HUES6 (cell line): ENCODE measurements at regions not wholly inside any gene's neighbourhood (a gene's known extent, or its start where the extent isn't known, plus 50 kb on each side); places are given as distances from the start of the nearest gene placed in this dataset.
"Not testable (repeated sequence)": the region's sequence is repeated elsewhere in the genome, so short reads cannot be mapped to it uniquely, and the experiment has no call there.

ENCODE experiments used
- H3K27ac ChIP-seq: 2 replicates; pipeline ENCODE4 v1.7.0; 2013; ENCODE audit warnings: low read depth, mild to moderate bottlenecking, low read length, inconsistent platforms
- H3K27me3 ChIP-seq: 2 replicates; pipeline ENCODE4 v1.6.1; 2013; ENCODE audit warnings: low read length; ENCODE audit not compliant: control insufficient read depth, insufficient read depth
- H3K36me3 ChIP-seq: 2 replicates; pipeline ENCODE4 v1.6.1; 2013; ENCODE audit warnings: low read length; ENCODE audit not compliant: control insufficient read depth, insufficient read depth
- H3K4me1 ChIP-seq: 2 replicates; pipeline ENCODE4 v1.6.1; 2013; ENCODE audit warnings: low read length; ENCODE audit not compliant: control insufficient read depth, insufficient read depth
- H3K4me3 ChIP-seq: 2 replicates; pipeline ENCODE4 v1.5.1; 2013; ENCODE audit warnings: low read depth, low read length
- H3K9ac ChIP-seq: one replicate; pipeline ENCODE4 v1.6.1; 2013; ENCODE audit warnings: mild to moderate bottlenecking, low read length
- H3K9me3 ChIP-seq: 2 replicates; pipeline ENCODE4 v1.6.1; 2013; ENCODE audit warnings: low read depth, low read length; ENCODE audit not compliant: control insufficient read depth, insufficient read depth

- Histone ChIP-seq H3K36me3 (no peaks in the 10 kb centered on the region), H3K27me3 (no peaks in the 10 kb centered on the region), H3K4me3 (no peak overlapping the region), H3K9ac (no peak overlapping the region), H3K4me1 (peaks cover 10% of the 10 kb centered on the region), H3K9me3 (peaks cover 3% of the 10 kb centered on the region; the same call in 1 of the 2 replicates), H3K27ac (no peak overlapping the region)
These were observed 545.7 kb upstream of the PABPC4L start for GRCh38 chr4:134747108-134747805.

- no peaks in the 10 kb centered on the region for H3K36me3 ChIP-seq
- no peaks in the 10 kb centered on the region for H3K4me1 ChIP-seq
- H3K9me3 ChIP-seq = peaks cover 3% of the 10 kb centered on the region; the same call in 1 of the 2 replicates
- H3K27me3 ChIP-seq = no peaks in the 10 kb centered on the region
- no peak overlapping the region for H3K27ac ChIP-seq
- H3K4me3 ChIP-seq = no peak overlapping the region
- H3K9ac ChIP-seq = no peak overlapping the region
These were observed 538.7 kb upstream of the PABPC4L start for GRCh38 chr4:134740290-134740689.

DNA sequence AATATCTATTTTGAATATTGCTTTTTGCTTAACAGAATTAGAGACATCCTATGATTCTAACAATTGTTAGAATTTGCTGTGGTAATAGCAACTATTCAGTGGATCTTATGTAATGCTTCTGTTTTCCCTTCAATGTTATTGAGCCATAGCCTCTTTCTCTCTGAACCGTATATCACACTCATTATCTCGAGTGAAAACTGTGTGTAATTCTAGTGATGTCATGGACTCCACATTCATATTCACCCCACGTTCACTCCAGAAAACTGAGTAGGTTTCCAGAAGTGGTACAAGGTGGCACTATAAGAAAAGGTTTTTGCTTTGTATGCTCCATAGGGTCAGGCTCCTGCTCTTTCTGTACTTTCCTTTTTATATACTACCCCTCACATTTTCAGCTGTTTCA is 534.3 kb upstream of the PABPC4L start:
- no peak overlapping the region for H3K9ac ChIP-seq

GRCh38 chr4:134727696-134728095 is 526.1 kb upstream of the PABPC4L start:
- Histone ChIP-seq H3K9me3 (peaks cover 6% of the 10 kb centered on the region), H3K27ac (no peak overlapping the region), H3K4me3 (no peak overlapping the region), H3K36me3 (no peaks in the 10 kb centered on the region), H3K27me3 (no peaks in the 10 kb centered on the region), H3K9ac (no peak overlapping the region), H3K4me1 (no peaks in the 10 kb centered on the region)

More for the DNA sequence above, 534.3 kb upstream of the PABPC4L start:
- Histone ChIP-seq H3K36me3 (no peaks in the 10 kb centered on the region), H3K4me3 (no peak overlapping the region), H3K27ac (no peak overlapping the region), H3K4me1 (no peaks in the 10 kb centered on the region), H3K9me3 (peaks cover 8% of the 10 kb centered on the region), H3K27me3 (no peaks in the 10 kb centered on the region)

DNA sequence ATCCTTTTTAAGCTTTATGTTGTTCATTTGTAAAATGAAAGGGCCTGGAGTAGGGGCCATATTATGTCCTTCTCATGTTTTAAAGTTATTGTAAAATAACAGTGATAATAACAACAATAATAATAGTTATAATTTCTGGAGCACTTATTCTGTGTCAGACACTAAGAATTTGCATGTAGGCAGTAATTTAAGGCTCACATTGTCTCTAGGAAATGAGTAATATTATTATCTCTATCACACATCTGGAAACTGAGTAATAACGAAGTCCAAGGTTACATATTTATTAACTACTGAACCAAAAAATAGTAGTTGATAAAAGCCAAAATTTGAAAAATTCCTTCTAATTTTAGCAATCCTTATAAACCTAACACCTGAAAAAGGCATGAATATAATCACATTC is 520.7 kb upstream of the PABPC4L start:
- Histone ChIP-seq H3K4me1 (no peaks in the 10 kb centered on the region), H3K9ac (no peak overlapping the region), H3K27me3 (no peaks in the 10 kb centered on the region), H3K27ac (no peak overlapping the region), H3K4me3 (no peak overlapping the region), H3K36me3 (no peaks in the 10 kb centered on the region), H3K9me3 (no peaks in the 10 kb centered on the region)

DNA sequence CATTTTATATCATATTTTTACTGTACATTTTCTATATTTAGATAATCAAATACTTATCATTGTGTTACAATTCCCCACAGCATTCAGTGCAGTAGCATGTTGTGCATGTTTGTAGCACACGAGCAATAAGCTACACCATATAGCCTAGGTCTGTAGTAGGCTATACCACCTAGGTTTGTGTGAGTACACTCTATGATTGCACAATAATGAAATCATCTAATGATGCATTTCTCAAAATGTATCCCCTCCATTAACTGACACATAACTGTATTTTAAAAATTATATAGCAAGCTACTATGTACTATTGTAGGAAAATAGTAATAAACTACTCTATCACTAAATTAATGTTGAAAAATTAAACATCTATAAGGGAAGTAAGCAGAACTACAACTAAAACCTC is 518.4 kb upstream of the PABPC4L start:
- H3K27ac ChIP-seq = no peak overlapping the region
- no peaks in the 10 kb centered on the region for H3K36me3 ChIP-seq
- H3K9me3 ChIP-seq = no peaks in the 10 kb centered on the region; the same call in 1 of the 2 replicates
- no peaks in the 10 kb centered on the region for H3K27me3 ChIP-seq
- H3K4me3 ChIP-seq = no peak overlapping the region
- H3K9ac ChIP-seq = no peak overlapping the region
- no peaks in the 10 kb centered on the region for H3K4me1 ChIP-seq

GRCh38 chr4:134708616-134709015 is 507.0 kb upstream of the PABPC4L start:
- no peak overlapping the region for H3K9ac ChIP-seq
- no peak overlapping the region for H3K4me3 ChIP-seq
- no peak overlapping the region for H3K27ac ChIP-seq
- no peaks in the 10 kb centered on the region for H3K36me3 ChIP-seq
- H3K27me3 ChIP-seq = no peaks in the 10 kb centered on the region
- peaks cover 4% of the 10 kb centered on the region; the same call in 1 of the 2 replicates for H3K4me1 ChIP-seq
- no peaks in the 10 kb centered on the region for H3K9me3 ChIP-seq

DNA sequence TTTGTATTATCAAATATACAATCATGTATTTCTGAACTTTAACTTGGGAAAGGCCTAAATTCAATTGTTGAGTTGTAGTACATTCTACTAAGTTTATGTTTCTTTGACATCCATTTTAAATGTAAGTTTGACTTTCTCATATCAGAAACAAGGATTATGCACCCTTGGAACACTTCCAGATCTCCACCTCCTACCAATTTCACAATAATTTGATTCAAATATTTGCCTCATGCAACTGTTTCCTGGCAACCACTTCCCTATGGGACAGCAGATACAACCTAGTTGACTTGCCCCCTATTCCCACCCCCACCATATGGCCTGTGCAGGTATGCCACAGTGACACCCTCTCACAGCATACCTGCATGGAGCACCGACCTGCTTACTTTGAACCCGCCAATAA is 506.4 kb upstream of the PABPC4L start:
- Histone ChIP-seq H3K9me3 (no peaks in the 10 kb centered on the region), H3K27me3 (no peaks in the 10 kb centered on the region), H3K36me3 (no peaks in the 10 kb centered on the region), H3K4me3 (no peak overlapping the region), H3K4me1 (peaks cover 4% of the 10 kb centered on the region; the same call in 1 of the 2 replicates), H3K27ac (no peak overlapping the region), H3K9ac (no peak overlapping the region)

- H3K4me3 ChIP-seq = no peak overlapping the region
- peaks cover 3% of the 10 kb centered on the region for H3K36me3 ChIP-seq
- H3K9ac ChIP-seq = no peak overlapping the region
- peaks cover 15% of the 10 kb centered on the region for H3K9me3 ChIP-seq
- no peaks in the 10 kb centered on the region for H3K27me3 ChIP-seq
- no peak overlapping the region for H3K27ac ChIP-seq
- no peaks in the 10 kb centered on the region for H3K4me1 ChIP-seq
These were observed 500.8 kb upstream of the PABPC4L start for GRCh38 chr4:134702374-134702773.

GRCh38 chr4:134700251-134700650 is 498.7 kb upstream of the PABPC4L start:
- H3K4me1 ChIP-seq = no peaks in the 10 kb centered on the region
- peaks cover 20% of the 10 kb centered on the region for H3K9me3 ChIP-seq
- no peaks in the 10 kb centered on the region for H3K27me3 ChIP-seq
- H3K36me3 ChIP-seq = peaks cover 3% of the 10 kb centered on the region
- H3K27ac ChIP-seq = no peak overlapping the region
- no peak overlapping the region for H3K4me3 ChIP-seq
- H3K9ac ChIP-seq = no peak overlapping the region

DNA sequence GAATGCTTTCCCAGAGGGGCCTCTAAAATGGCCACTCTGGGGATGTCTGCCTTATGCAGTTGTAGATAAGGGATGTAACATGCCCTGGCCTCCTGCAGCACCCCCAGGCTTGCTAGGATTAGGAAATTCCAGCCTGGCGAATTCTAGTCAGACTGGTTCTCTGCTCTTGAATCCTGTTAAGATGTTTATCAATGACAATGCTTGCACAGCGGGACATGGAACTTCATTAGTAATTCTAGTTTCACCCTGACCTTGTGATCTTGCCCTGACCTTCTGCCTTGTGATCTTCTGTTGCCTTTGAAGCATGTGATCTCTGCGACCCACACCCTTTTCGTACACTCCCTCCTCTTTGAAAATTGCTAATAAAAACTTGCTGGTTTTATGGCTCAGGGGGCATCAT is 497.2 kb upstream of the PABPC4L start:
- H3K4me1 ChIP-seq, H3K27ac ChIP-seq, H3K27me3 ChIP-seq, H3K9ac ChIP-seq, H3K4me3 ChIP-seq, H3K36me3 ChIP-seq: not testable (repeated sequence)
- peaks cover 20% of the 10 kb centered on the region for H3K9me3 ChIP-seq
